ENCODE measurements at regions not wholly inside any gene's neighbourhood (a gene's known extent, or its start where the extent isn't known, plus 50 kb on each side); places are given as distances from the start of the nearest gene placed in this dataset.

GRCh38 chrX:40149286-40150175 lies 51.8 kb upstream of the BCOR start:
- ATAC-seq (no peak), DNase-seq (ENCODE audit: low read depth in 1 of 2, low spot score in 1 of 2) (no peak), FAIRE-seq (peak; percentile 84)
- Histone ChIP-seq H3K9me3 (no peaks in the 10 kb centered on the region), H3K4me2 (no peak overlapping the region), H3K27ac (no peak overlapping the region), H3K4me3 (no peak overlapping the region), H3K4me1 (peaks cover 6% of the 10 kb centered on the region; the same call in 2 of the 3 replicates)
- 90% methylated on average over 17 of the region's 17 CpGs for WGBS (ENCODE audit: missing lambda C conversion rate)
- CTCF ChIA-PET: interaction anchor here (0.5 kb wide), 1 partner anchor 875 kb away, joined by 3 read pairs; no protein-coding TSS in a partner anchor
- TF ChIP-seq ATOH8 (CRISPR knock-in tag; IDR thresholded peaks at IDR 0.05; ENCODE audit: low read depth) (no peak), NFE2L2 (conservative IDR thresholded peaks at IDR 0.05; ENCODE audit: low read length) (no peak), ZFP36 (IDR thresholded peaks at IDR 0.05; ENCODE audit: borderline replicate concordance, partially characterized antibody) (no peak), USF2 (IDR thresholded peaks at IDR 0.05) (no peak), FOSB (CRISPR knock-in tag; IDR thresholded peaks at IDR 0.05) (no peak), TP53 (CRISPR knock-in tag; IDR thresholded peaks at IDR 0.05) (no peak), JUN (IDR thresholded peaks at IDR 0.05) (no peak), SREBF2 (IDR thresholded peaks at IDR 0.05) (no peak), CEBPB (IDR thresholded peaks at IDR 0.05) (no peak), ZNF302 (CRISPR knock-in tag; IDR thresholded peaks at IDR 0.05) (no peak), CHD2 (IDR thresholded peaks at IDR 0.05; ENCODE audit: low read length, partially characterized antibody) (no peak), HOXB5 (CRISPR knock-in tag; IDR thresholded peaks at IDR 0.05) (no peak), ELK1 (IDR thresholded peaks at IDR 0.05; ENCODE audit: low read depth, low read length) (no peak), HMGXB4 (CRISPR knock-in tag; IDR thresholded peaks at IDR 0.05; ENCODE audit: borderline replicate concordance) (no peak), CTCF (IDR thresholded peaks at IDR 0.05) (no peak), EP300 (IDR thresholded peaks at IDR 0.05) (no peak), HEYL (CRISPR knock-in tag; IDR thresholded peaks at IDR 0.05) (no peak), CBX2 (IDR thresholded peaks at IDR 0.05; ENCODE audit: borderline replicate concordance, low read depth) (no peak), NR3C1 (IDR thresholded peaks at IDR 0.05) (no peak)
- POLR2A ChIA-PET: no interaction called here
